Right atrium auricular region (tissue), 2 donors: ENCODE measurements at regions not wholly inside any gene's neighbourhood (a gene's known extent, or its start where the extent isn't known, plus 50 kb on each side); places are given as distances from the start of the nearest gene placed in this dataset.

Experiments used
- DNase-seq: peaks from one replicate; pipeline ENCODE4 v3.0.0-alpha.2; 2019; ENCODE audit warnings: low spot score
- H3K27ac ChIP-seq, 2 donors: fragments of 200-600 bp; sonication (generic); 1 replicate in 1 of 2; 2 replicates in 1 of 2; pipeline ENCODE4 v1.5.1; 2016 to 2019
- H3K27me3 ChIP-seq, 2 donors: fragments of 200-600 bp; sonication (generic); one replicate each; pipeline versions ENCODE4 v1.5.1 to v1.6.0; 2017 to 2019
- H3K36me3 ChIP-seq: fragments of 200-600 bp; sonication (generic); one replicate; pipeline ENCODE4 v1.5.1; 2016
- H3K4me1 ChIP-seq, 2 donors: fragments of 200-600 bp; sonication (generic); one replicate each; pipeline versions ENCODE4 v1.5.1 to v1.6.0; 2017 to 2019
- H3K4me3 ChIP-seq, 2 donors: fragments of 200-600 bp; sonication (generic); 1 replicate in 1 of 2; 2 replicates in 1 of 2; pipeline ENCODE4 v1.5.1; 2017 to 2019; ENCODE audit warnings: mild to moderate bottlenecking in 1 of 2, moderate library complexity in 1 of 2
- H3K9me3 ChIP-seq, 2 donors: fragments of 200-600 bp; sonication (generic); one replicate each; pipeline ENCODE4 v1.5.1; 2019
- TF ChIP-seq, protein P1 (sequence below), 2 donors: fragments of 200-600 bp; sonication (generic); IDR thresholded peaks; one replicate each; pipeline ENCODE4 v1.5.1; 2019; ENCODE audit warnings: antibody characterized with exemption in 2 of 2

DNA sequence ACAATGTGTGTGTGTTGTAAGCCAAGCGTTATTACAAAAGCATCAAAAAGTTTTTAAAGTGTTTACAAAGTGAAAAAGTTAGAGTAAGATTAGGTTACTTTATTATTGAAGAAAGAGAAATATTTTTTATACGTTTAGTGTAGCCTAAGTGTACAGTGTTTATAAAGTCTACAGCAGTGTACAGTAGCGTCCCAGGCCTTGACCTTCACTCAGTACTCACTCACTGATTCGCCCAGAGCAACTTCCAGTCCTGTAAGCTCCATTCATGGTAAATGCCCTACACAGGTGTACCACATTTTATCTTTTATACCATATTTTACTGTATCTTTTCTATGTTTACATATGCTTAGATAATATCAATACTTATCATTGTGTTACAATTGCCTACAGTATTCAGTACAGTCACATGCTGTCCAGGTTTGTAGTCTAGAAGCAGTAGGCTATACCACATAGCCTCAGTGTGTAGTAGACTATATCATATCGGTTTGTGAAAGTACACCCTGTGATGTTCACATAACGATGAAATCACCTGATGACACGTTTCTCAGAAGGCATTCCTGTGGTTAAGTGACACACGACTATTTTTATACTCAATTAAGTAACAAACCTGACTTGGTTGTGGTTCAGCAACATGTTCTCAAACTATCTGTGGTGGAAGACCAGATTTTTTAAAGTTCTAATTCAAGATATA lies 152.0 kb upstream of the EDNRA start:
- peaks cover 0 to 24% of the 10 kb centered on the region in 2 donors for H3K4me1 ChIP-seq
- peak overlapping the region in 1 of 2 donors; percentile 70 for H3K27ac ChIP-seq
- TF ChIP-seq, protein P1, sequence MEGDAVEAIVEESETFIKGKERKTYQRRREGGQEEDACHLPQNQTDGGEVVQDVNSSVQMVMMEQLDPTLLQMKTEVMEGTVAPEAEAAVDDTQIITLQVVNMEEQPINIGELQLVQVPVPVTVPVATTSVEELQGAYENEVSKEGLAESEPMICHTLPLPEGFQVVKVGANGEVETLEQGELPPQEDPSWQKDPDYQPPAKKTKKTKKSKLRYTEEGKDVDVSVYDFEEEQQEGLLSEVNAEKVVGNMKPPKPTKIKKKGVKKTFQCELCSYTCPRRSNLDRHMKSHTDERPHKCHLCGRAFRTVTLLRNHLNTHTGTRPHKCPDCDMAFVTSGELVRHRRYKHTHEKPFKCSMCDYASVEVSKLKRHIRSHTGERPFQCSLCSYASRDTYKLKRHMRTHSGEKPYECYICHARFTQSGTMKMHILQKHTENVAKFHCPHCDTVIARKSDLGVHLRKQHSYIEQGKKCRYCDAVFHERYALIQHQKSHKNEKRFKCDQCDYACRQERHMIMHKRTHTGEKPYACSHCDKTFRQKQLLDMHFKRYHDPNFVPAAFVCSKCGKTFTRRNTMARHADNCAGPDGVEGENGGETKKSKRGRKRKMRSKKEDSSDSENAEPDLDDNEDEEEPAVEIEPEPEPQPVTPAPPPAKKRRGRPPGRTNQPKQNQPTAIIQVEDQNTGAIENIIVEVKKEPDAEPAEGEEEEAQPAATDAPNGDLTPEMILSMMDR (IDR thresholded peaks at IDR 0.05): no peak

DNA sequence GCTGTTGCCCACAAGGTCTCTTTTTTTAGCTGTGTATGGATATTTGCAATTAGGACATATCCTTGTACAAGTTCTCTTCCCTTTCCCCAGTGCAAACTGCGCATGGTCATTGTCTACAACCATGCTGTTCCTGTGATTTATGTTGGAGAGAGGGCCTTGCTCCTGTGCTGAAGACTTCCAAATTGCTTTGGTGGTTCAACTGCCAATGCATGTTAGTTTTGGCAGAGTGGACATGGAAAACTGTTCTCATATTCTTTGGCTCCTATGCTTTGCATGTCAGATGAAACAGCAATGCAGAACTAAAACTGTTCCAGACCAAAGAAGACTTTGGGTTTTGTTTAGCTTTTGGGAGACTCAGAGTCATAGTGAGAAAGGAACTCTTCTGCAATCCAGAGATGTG lies 148.8 kb upstream of the EDNRA start:
- no peak for DNase-seq
- H3K4me1 ChIP-seq: peaks cover 0 to 18% of the 10 kb centered on the region in 2 donors

More for the DNA sequence above, 152.0 kb upstream of the EDNRA start:
- H3K27me3 ChIP-seq: no peaks in the 10 kb centered on the region
- H3K9me3 ChIP-seq: no peaks in the 10 kb centered on the region
- H3K4me3 ChIP-seq: no peak overlapping the region
- H3K36me3 ChIP-seq: no peaks in the 10 kb centered on the region
- DNase-seq: no peak

DNA sequence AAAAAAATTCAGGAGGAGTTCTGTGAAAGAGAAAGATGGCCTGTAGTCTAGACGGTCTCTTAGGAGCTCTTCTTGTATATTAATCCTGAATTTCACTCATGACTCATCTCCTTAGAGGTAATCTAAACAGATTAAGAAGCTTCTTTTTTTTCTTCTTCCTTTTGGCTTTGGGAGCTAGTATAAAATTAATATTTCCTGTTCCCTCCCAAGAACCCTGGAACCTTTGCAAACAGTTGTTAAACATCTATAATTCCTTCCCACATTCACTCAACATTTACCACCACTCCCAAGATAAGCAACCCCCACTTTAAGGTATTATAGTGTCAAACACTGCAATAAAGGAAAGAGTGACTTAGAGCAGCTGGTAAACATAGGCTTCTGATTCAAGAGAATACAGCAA lies 146.4 kb upstream of the EDNRA start:
- Histone ChIP-seq H3K27me3 (no peaks in the 10 kb centered on the region), H3K27ac (no peak overlapping the region), H3K9me3 (no peaks in the 10 kb centered on the region), H3K4me3 (no peak overlapping the region), H3K4me1 (no peaks in the 10 kb centered on the region), H3K36me3 (no peaks in the 10 kb centered on the region)
- TF ChIP-seq, protein P1 (IDR thresholded peaks at IDR 0.05): no peak
- no peak for DNase-seq

More for the DNA sequence above, 148.8 kb upstream of the EDNRA start:
- Histone ChIP-seq H3K36me3 (no peaks in the 10 kb centered on the region), H3K27me3 (no peaks in the 10 kb centered on the region), H3K9me3 (no peaks in the 10 kb centered on the region), H3K4me3 (no peak overlapping the region), H3K27ac (no peak overlapping the region)
- TF ChIP-seq, protein P1 (IDR thresholded peaks at IDR 0.05): no peak

DNA sequence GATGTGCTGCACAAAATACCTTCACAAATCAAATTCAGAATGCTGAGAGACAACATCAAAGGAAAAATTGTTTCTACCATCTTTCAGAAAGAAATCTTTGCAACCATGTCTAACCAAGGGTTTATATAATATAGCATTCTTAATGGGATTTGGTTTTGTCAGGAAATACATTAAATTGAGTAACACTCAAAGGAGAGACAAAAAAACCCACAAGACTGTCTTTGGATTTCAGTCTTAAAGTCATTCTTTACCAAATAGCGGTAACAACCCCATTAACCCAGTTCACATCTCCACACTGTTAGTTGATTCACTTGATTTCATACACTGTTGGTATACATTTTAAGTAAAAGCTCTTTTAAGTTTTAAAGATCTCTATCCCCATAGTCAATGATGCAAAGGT lies 145.7 kb upstream of the EDNRA start:
- Histone ChIP-seq H3K36me3 (no peaks in the 10 kb centered on the region), H3K27me3 (no peaks in the 10 kb centered on the region), H3K9me3 (no peaks in the 10 kb centered on the region), H3K4me3 (no peak overlapping the region), H3K4me1 (no peaks in the 10 kb centered on the region), H3K27ac (no peak overlapping the region)
- TF ChIP-seq, protein P1 (IDR thresholded peaks at IDR 0.05): no peak
- no peak for DNase-seq

DNA sequence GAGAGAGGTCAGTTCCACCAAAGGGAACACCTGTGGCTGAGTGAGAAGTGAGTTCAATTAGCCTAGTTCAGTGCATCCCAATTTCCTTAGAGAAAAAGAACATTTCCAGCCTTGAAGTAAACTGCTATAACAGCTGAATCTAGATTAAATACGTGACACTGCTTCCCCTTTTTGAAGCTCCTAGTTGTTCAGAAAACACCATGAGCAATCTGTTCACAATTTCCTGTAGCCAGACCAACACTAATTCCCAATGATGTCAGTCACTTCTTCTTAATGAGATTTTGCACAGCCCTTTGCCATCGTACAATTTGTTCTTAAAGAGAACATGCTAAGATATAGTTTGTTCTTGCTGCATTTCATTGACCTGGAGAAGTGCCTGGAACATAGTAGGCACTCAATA lies 144.6 kb upstream of the EDNRA start:
- H3K27me3 ChIP-seq: no peaks in the 10 kb centered on the region
- TF ChIP-seq, protein P1 (IDR thresholded peaks at IDR 0.05): no peak
- H3K4me1 ChIP-seq: no peaks in the 10 kb centered on the region
- no peak for DNase-seq
- no peaks in the 10 kb centered on the region for H3K36me3 ChIP-seq
- no peak overlapping the region for H3K27ac ChIP-seq
- H3K9me3 ChIP-seq: no peaks in the 10 kb centered on the region
- H3K4me3 ChIP-seq: no peak overlapping the region

DNA sequence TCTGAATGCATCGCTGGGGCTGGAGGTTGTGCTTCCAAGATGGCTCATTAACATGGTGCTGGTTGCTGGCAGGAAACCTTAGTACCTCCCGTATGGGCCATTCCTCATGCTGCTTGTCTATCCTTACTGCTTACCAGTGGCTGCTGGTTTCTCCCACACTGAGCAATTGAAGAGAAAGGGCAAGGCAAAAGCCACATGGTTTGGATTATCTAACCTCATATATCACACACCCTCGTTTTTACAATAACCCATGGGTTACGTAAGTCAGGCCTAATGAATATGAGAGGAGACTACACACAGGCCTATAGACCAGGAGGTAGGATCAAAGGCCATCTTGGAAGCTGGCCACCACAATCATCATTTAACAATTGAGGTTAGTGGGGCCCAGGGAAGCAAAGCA lies 141.8 kb upstream of the EDNRA start:
- no peak overlapping the region for H3K4me3 ChIP-seq
- H3K36me3 ChIP-seq: no peaks in the 10 kb centered on the region
- TF ChIP-seq, protein P1 (IDR thresholded peaks at IDR 0.05): no peak
- no peaks in the 10 kb centered on the region for H3K9me3 ChIP-seq
- H3K27ac ChIP-seq: no peak overlapping the region
- H3K4me1 ChIP-seq: no peaks in the 10 kb centered on the region
- no peaks in the 10 kb centered on the region for H3K27me3 ChIP-seq
- DNase-seq: no peak
